IMR-90 (cell line): ENCODE measurements at regions not wholly inside any gene's neighbourhood (a gene's known extent, or its start where the extent isn't known, plus 50 kb on each side); places are given as distances from the start of the nearest gene placed in this dataset.

Source experiments
- ATAC-seq: fragments of 200-7000 bp; cut with Tn5 transposase; 2 replicates; pipeline ENCODE4 v1.9.1; 2020; ENCODE audit warnings: low read depth, mild to moderate bottlenecking, moderate library complexity
- BruUV-seq: library from RNA; stranded (reverse); fragments of 400-500 nt; replicated peaks from 2 replicates; lab custom pipeline; 2021; lab: Mats Ljungman, UMichigan
- CTCF ChIA-PET: fragments of 300-600 bp; formaldehyde crosslinking; extraction: SDS; loops from one replicate; lab custom pipeline; 2021; ENCODE audit warnings: antibody characterized with exemption; lab: Yijun Ruan, JAX
- POLR2A ChIA-PET: fragments of 300-600 bp; sonication (Branson Sonifier 250); formaldehyde crosslinking; loops from one replicate; lab custom pipeline; 2022; ENCODE audit warnings: antibody characterized with exemption; ENCODE audit not compliant: unreplicated experiment; lab: Charles Lee
- DNase-seq: peaks from one replicate; pipeline ENCODE4 v3.0.0; 2013
- H2AFZ ChIP-seq: replicated peaks from 2 replicates; pipeline ENCODE3; 2013; ENCODE audit warnings: low read length, mild to moderate bottlenecking; ENCODE audit not compliant: poor library complexity
- H2AK5ac ChIP-seq: 2 replicates; pipeline ENCODE4 v1.6.1; 2013; ENCODE audit warnings: low read depth, low read length, inconsistent platforms
- H2AK9ac ChIP-seq: replicated peaks from 2 replicates; pipeline ENCODE3; 2013; ENCODE audit warnings: mild to moderate bottlenecking, low read depth, low read length, moderate library complexity; ENCODE audit not compliant: poor library complexity
- H2BK120ac ChIP-seq: 2 replicates; pipeline ENCODE4 v1.6.1; 2013; ENCODE audit warnings: low read depth, low read length, inconsistent platforms
- H2BK15ac ChIP-seq: 3 replicates; pipeline ENCODE4 v1.6.1; 2013; ENCODE audit warnings: low read depth, low read length, inconsistent platforms
- H2BK20ac ChIP-seq: 2 replicates; pipeline ENCODE4 v1.6.1; 2013; ENCODE audit warnings: low read depth, mild to moderate bottlenecking, inconsistent platforms, low read length, moderate library complexity
- H2BK5ac ChIP-seq: 2 replicates; pipeline ENCODE4 v1.6.1; 2013; ENCODE audit warnings: mild to moderate bottlenecking, low read depth, low read length, inconsistent platforms; ENCODE audit not compliant: poor library complexity, severe bottlenecking
- H3K14ac ChIP-seq: replicated peaks from 2 replicates; pipeline ENCODE4 v1.6.1; 2013; ENCODE audit warnings: low read depth, low read length, inconsistent platforms
- H3K18ac ChIP-seq: 2 replicates; pipeline ENCODE4 v1.6.1; 2013; ENCODE audit warnings: low read depth, low read length, control low read depth
- H3K23ac ChIP-seq: 2 replicates; pipeline ENCODE4 v1.6.1; 2013; ENCODE audit warnings: low read depth, low read length, inconsistent platforms
- H3K27ac ChIP-seq: 2 replicates; pipeline ENCODE4 v1.5.1; 2013; ENCODE audit warnings: mild to moderate bottlenecking, control low read depth, low read length; ENCODE audit not compliant: insufficient read depth
- H3K27me3 ChIP-seq: 2 replicates; pipeline ENCODE4 v1.6.1; 2013; ENCODE audit warnings: low read length; ENCODE audit not compliant: control insufficient read depth, insufficient read depth
- H3K36me3 ChIP-seq: 2 replicates; pipeline ENCODE4 v1.6.1; 2013; ENCODE audit warnings: low read length, mixed read lengths; ENCODE audit not compliant: control insufficient read depth, insufficient read depth
- H3K4ac ChIP-seq: 2 replicates; pipeline ENCODE4 v1.6.1; 2013; ENCODE audit warnings: low read depth, low read length, inconsistent platforms
- H3K4me1 ChIP-seq: 2 replicates; pipeline ENCODE4 v1.6.1; 2013; ENCODE audit warnings: low read length, mixed read lengths; ENCODE audit not compliant: control insufficient read depth, insufficient read depth
- H3K4me2 ChIP-seq: 2 replicates; pipeline ENCODE4 v1.6.1; 2013; ENCODE audit warnings: low read depth, mild to moderate bottlenecking, control low read depth, low read length, moderate library complexity
- H3K4me3 ChIP-seq: 2 replicates; pipeline ENCODE4 v1.5.1; 2013; ENCODE audit warnings: low read depth, mild to moderate bottlenecking, control low read depth, low read length, moderate library complexity; ENCODE audit not compliant: insufficient read depth
- H3K56ac ChIP-seq: 2 replicates; pipeline ENCODE4 v1.6.1; 2013; ENCODE audit warnings: low read length, inconsistent platforms; ENCODE audit not compliant: insufficient read depth; ENCODE audit errors: extremely low read depth
- H3K79me1 ChIP-seq, 2 experiments: 2 replicates each; pipeline ENCODE4 v1.6.1; 2013; ENCODE audit warnings: low read length in 2 of 2, inconsistent platforms in 1 of 2, low read depth in 1 of 2
- H3K9ac ChIP-seq: 2 replicates; pipeline ENCODE4 v1.6.1; 2013; ENCODE audit warnings: low read depth, low read length, control low read depth
- H3K9me1 ChIP-seq: 2 replicates; pipeline ENCODE4 v1.6.1; 2013; ENCODE audit warnings: low read length, inconsistent platforms; ENCODE audit not compliant: insufficient read depth
- H3K9me3 ChIP-seq: 2 replicates; pipeline ENCODE4 v1.6.1; 2013; ENCODE audit warnings: low read length; ENCODE audit not compliant: control insufficient read depth, insufficient read depth
- H4K20me1 ChIP-seq: 2 replicates; pipeline ENCODE4 v1.6.1; 2013; ENCODE audit warnings: low read length, inconsistent platforms; ENCODE audit not compliant: insufficient read depth
- H4K5ac ChIP-seq: 2 replicates; pipeline ENCODE4 v1.6.1; 2013; ENCODE audit warnings: mild to moderate bottlenecking, low read depth, low read length, control low read depth
- H4K8ac ChIP-seq, 2 experiments: 2 replicates each; pipeline ENCODE4 v1.6.1; 2013; ENCODE audit warnings: low read depth in 2 of 2, low read length in 2 of 2, control low read depth in 1 of 2, inconsistent platforms in 1 of 2
- H4K91ac ChIP-seq: 2 replicates; pipeline ENCODE4 v1.6.1; 2013; ENCODE audit warnings: low read depth, low read length, inconsistent platforms; ENCODE audit not compliant: insufficient read depth
- BHLHE40 ChIP-seq: fragments of 150-350 bp; IDR thresholded peaks from 2 replicates; pipeline ENCODE4 v1.6.1; 2016; ENCODE audit warnings: mild to moderate bottlenecking, low read depth, low read length
- CEBPB ChIP-seq: IDR thresholded peaks from 2 replicates; pipeline ENCODE4 v1.6.1; 2012; ENCODE audit warnings: low read depth, low read length, improper control_type of control experiment
- CHD1 ChIP-seq: IDR thresholded peaks from 2 replicates; pipeline ENCODE4 v1.6.1; 2012; ENCODE audit warnings: low read depth, low read length, improper control_type of control experiment
- CTCF ChIP-seq: conservative IDR thresholded peaks from 2 replicates; pipeline ENCODE4 v1.5.1; 2012; ENCODE audit warnings: mild to moderate bottlenecking, low read depth, low read length, improper control_type of control experiment
- ELK1 ChIP-seq: fragments of 150-350 bp; IDR thresholded peaks from 2 replicates; pipeline ENCODE4 v1.6.1; 2016; ENCODE audit warnings: low read depth, mild to moderate bottlenecking, low read length, moderate library complexity, borderline replicate concordance
- FOS ChIP-seq: fragments of 150-350 bp; IDR thresholded peaks from 2 replicates; pipeline ENCODE4 v1.6.1; 2016; ENCODE audit warnings: low read depth, low read length
- MAFK ChIP-seq: IDR thresholded peaks from 2 replicates; pipeline ENCODE4 v1.6.1; 2012; ENCODE audit warnings: low read depth, low read length, improper control_type of control experiment
- MAZ ChIP-seq: IDR thresholded peaks from 2 replicates; pipeline ENCODE4 v1.6.1; 2012; ENCODE audit warnings: low read depth, mild to moderate bottlenecking, low read length, improper control_type of control experiment, moderate library complexity, borderline replicate concordance
- MXI1 ChIP-seq: IDR thresholded peaks from 2 replicates; pipeline ENCODE4 v1.6.1; 2012; ENCODE audit warnings: low read depth, mild to moderate bottlenecking, low read length, moderate library complexity, borderline replicate concordance
- NFE2L2 ChIP-seq: fragments of 150-350 bp; IDR thresholded peaks from 2 replicates; pipeline ENCODE4 v1.6.1; 2016; ENCODE audit warnings: low read depth, mild to moderate bottlenecking, low read length
- RAD21 ChIP-seq: IDR thresholded peaks from 2 replicates; pipeline ENCODE4 v1.6.1; 2012; ENCODE audit warnings: low read length, improper control_type of control experiment
- RCOR1 ChIP-seq: IDR thresholded peaks from 2 replicates; pipeline ENCODE4 v1.6.1; 2012; ENCODE audit warnings: mild to moderate bottlenecking, low read length, improper control_type of control experiment; ENCODE audit not compliant: insufficient replicate concordance
- RFX5 ChIP-seq: IDR thresholded peaks from 2 replicates; pipeline ENCODE4 v1.8.0; 2012; ENCODE audit warnings: low read depth, mild to moderate bottlenecking, low read length, moderate library complexity
- SMC3 ChIP-seq: fragments of 150-350 bp; IDR thresholded peaks from 2 replicates; pipeline ENCODE4 v1.6.1; 2016; ENCODE audit warnings: low read depth, mild to moderate bottlenecking, antibody characterized with exemption, low read length, moderate library complexity
- WGBS, 2 experiments: methylation state at CpG; one replicate each; pipeline versions ENCODE4 v1.1.5 to v1.1.7; 2013; ENCODE audit warnings: missing lambda C conversion rate in 2 of 2; ENCODE audit not compliant: insufficient read length in 1 of 2; ENCODE audit errors: extremely low coverage in 2 of 2; 5-methylcytosine and 5-hydroxymethylcytosine counted together
- dilution Hi-C: fragments of 300-500 bp; cut with HindIII; formaldehyde crosslinking; loops from one replicate; pipeline ENCODE4 v1.14.3; 2018; ENCODE audit warnings: low sequenced_read_pairs; ENCODE audit not compliant: unreplicated experiment
- in situ Hi-C: fragments of 300-500 bp; cut with MboI; formaldehyde crosslinking; loops from 3 replicates; pipeline ENCODE4 v1.14.3; 2019; ENCODE audit warnings: low sequenced_read_pairs, inconsistent platforms, mixed read lengths
- intact Hi-C: fragments of 100-400 bp; cut with micrococcal nuclease; formaldehyde crosslinking; loops from 2 replicates; pipeline ENCODE4 v1.10.0; 2022
- TF ChIP-seq, protein P1 (sequence below): fragments of 150-350 bp; IDR thresholded peaks from 2 replicates; pipeline ENCODE4 v1.6.1; 2017; ENCODE audit warnings: mild to moderate bottlenecking, antibody characterized with exemption, low read length, low read depth

- no peak overlapping the region for H4K8ac ChIP-seq
- no peak for DNase-seq
- H3K4ac ChIP-seq = no peak overlapping the region
- dilution Hi-C loops = no loop called here
- ChIA-PET CTCF (no interaction called here), POLR2A (no interaction called here)
- BruUV-seq = no TSS peak
- H4K5ac ChIP-seq = no peak overlapping the region
- no peak overlapping the region for H3K56ac ChIP-seq
- in situ Hi-C loops = no loop called here
- H3K18ac ChIP-seq = no peak overlapping the region
- ATAC-seq = no peak
- H4K20me1 ChIP-seq = no peaks in the 10 kb centered on the region
- H2AK9ac ChIP-seq = no peak overlapping the region
- H3K36me3 ChIP-seq = no peaks in the 10 kb centered on the region
- no peak overlapping the region for H2BK120ac ChIP-seq
- H2AK5ac ChIP-seq = no peak overlapping the region
- no peak overlapping the region for H3K14ac ChIP-seq
- H2BK20ac ChIP-seq = no peak overlapping the region
- no peak overlapping the region for H3K23ac ChIP-seq
- intact Hi-C loops = no loop called here
- 55% methylated on average over 3 of the region's 12 CpGs; no CpG with 5 or more reads in 1 of the 2 experiments for WGBS, 2 experiments
- H3K27me3 ChIP-seq = peaks cover 2% of the 10 kb centered on the region; the same call in 1 of the 2 replicates
- no peak overlapping the region for H3K9ac ChIP-seq
- no peak overlapping the region for H4K91ac ChIP-seq
- H3K9me1 ChIP-seq = no peaks in the 10 kb centered on the region
- no peak overlapping the region for H2BK15ac ChIP-seq
- H3K4me1 ChIP-seq = no peaks in the 10 kb centered on the region
- no peak overlapping the region for H2BK5ac ChIP-seq
- no peak overlapping the region for H3K4me2 ChIP-seq
- H3K27ac ChIP-seq = no peak overlapping the region
- no peak overlapping the region for H2AFZ ChIP-seq
- no peaks in the 10 kb centered on the region for H3K9me3 ChIP-seq
- no peak for TF ChIP-seq MXI1
- TF ChIP-seq ELK1 = no peak
- no peak for TF ChIP-seq CHD1
- TF ChIP-seq FOS = no peak
- TF ChIP-seq RFX5 = no peak
- TF ChIP-seq, protein P1, sequence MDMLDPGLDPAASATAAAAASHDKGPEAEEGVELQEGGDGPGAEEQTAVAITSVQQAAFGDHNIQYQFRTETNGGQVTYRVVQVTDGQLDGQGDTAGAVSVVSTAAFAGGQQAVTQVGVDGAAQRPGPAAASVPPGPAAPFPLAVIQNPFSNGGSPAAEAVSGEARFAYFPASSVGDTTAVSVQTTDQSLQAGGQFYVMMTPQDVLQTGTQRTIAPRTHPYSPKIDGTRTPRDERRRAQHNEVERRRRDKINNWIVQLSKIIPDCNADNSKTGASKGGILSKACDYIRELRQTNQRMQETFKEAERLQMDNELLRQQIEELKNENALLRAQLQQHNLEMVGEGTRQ = no peak
- TF ChIP-seq NFE2L2 = no peak
- TF ChIP-seq RCOR1 = no peak
- TF ChIP-seq MAZ = no peak
- no peak for TF ChIP-seq BHLHE40
- no peak for TF ChIP-seq RAD21
- no peak for TF ChIP-seq CEBPB
- no peak for TF ChIP-seq MAFK
- TF ChIP-seq SMC3 = no peak
- no peak for TF ChIP-seq CTCF
- H3K79me1 ChIP-seq = no peaks in the 10 kb centered on the region
- no peak overlapping the region for H3K4me3 ChIP-seq
These were observed 95.4 kb upstream of the KLHL25 start for GRCh38 chr15:85889956-85890619.
